HepG2 (cell line): ENCODE measurements at regions not wholly inside any gene's neighbourhood (a gene's known extent, or its start where the extent isn't known, plus 50 kb on each side); places are given as distances from the start of the nearest gene placed in this dataset.

ENCODE experiments used
- ATAC-seq: fragments of 200-7000 bp; cut with Tn5 transposase; 3 replicates; pipeline ENCODE4 v1.9.1; 2020; ENCODE audit warnings: mild to moderate bottlenecking, moderate library complexity
- BruUV-seq: library from RNA; stranded (reverse); fragments of 400-500 nt; replicated peaks from 2 replicates; lab custom pipeline; 2021; lab: Mats Ljungman, UMichigan
- CTCF ChIA-PET: fragments of 300-600 bp; formaldehyde crosslinking; extraction: SDS; loops from one replicate; lab custom pipeline; 2021; ENCODE audit warnings: low total read pairs, inconsistent platforms, low intra/inter-chr PET ratio; lab: Yijun Ruan, JAX
- POLR2A ChIA-PET: fragments of 350-600 bp; sonication (Branson Sonifier 250); formaldehyde crosslinking; loops from one replicate; lab custom pipeline; 2020; ENCODE audit warnings: antibody characterized with exemption, inconsistent platforms; lab: Yijun Ruan, JAX
- DNase-seq: peaks from one replicate; pipeline ENCODE4 v3.0.0-alpha.2; 2015; ENCODE audit warnings: low spot score
- FAIRE-seq: peaks from 3 replicates; lab custom pipeline; 2011; peaks lifted over from hg19 to GRCh38; lab: Jason Lieb, UNC
- H2AFZ ChIP-seq: one replicate; pipeline ENCODE4 v1.6.1; 2011; ENCODE audit warnings: low read length, inconsistent platforms
- H3K27ac ChIP-seq: fragments of 300-600 bp; 3 replicates; pipeline ENCODE4 v1.8.0; 2011; ENCODE audit warnings: mixed run types, mild to moderate bottlenecking, mixed read lengths, low read length, inconsistent platforms; ENCODE audit not compliant: insufficient read depth; ENCODE audit errors: extremely low read length
- H3K27me3 ChIP-seq, 2 experiments: fragments of 200-600 bp in 1 of 2; 2 replicates in 1 of 2; 3 replicates in 1 of 2; pipeline versions ENCODE4 v1.6.0 to v1.8.0; 2011; ENCODE audit warnings: low read length in 2 of 2, mild to moderate bottlenecking in 2 of 2, moderate library complexity in 2 of 2, inconsistent platforms in 1 of 2; ENCODE audit not compliant: insufficient read depth in 2 of 2, control insufficient read depth in 1 of 2
- H3K36me3 ChIP-seq, 2 experiments: fragments of 200-600 bp in 1 of 2; replicated peaks in 1 of 2; 2 replicates in 1 of 2; 3 replicates in 1 of 2; pipeline versions ENCODE4 v1.5.1 to v1.8.0; 2011; ENCODE audit warnings: low read length in 2 of 2, inconsistent platforms in 1 of 2; ENCODE audit not compliant: insufficient read depth in 2 of 2, control insufficient read depth in 1 of 2
- H3K4me1 ChIP-seq: 2 replicates; pipeline ENCODE4 v1.5.1; 2012; ENCODE audit warnings: low read length, inconsistent platforms; ENCODE audit not compliant: insufficient read depth
- H3K4me2 ChIP-seq: 2 replicates; pipeline ENCODE4 v1.6.0; 2011; ENCODE audit warnings: low read depth, low read length, inconsistent platforms
- H3K4me3 ChIP-seq, 3 experiments: fragments of 200-600 bp in 1 of 3; sonication (generic), shearing (Covaris generic) in 1 of 3; replicated peaks in 1 of 3; 2 replicates each; pipeline ENCODE4 v1.5.1; 2011 to 2016; ENCODE audit warnings: low read length in 3 of 3, inconsistent platforms in 2 of 3, low read depth in 2 of 3, mild to moderate bottlenecking in 2 of 3, control low read depth in 1 of 3, mixed read lengths in 1 of 3; ENCODE audit not compliant: insufficient read depth in 1 of 3
- H3K79me2 ChIP-seq: one replicate; pipeline ENCODE4 v1.6.1; 2011; ENCODE audit warnings: low read length, inconsistent platforms; ENCODE audit not compliant: insufficient read depth
- H3K9ac ChIP-seq: 2 replicates; pipeline ENCODE4 v1.6.0; 2011; ENCODE audit warnings: mild to moderate bottlenecking, low read depth, low read length, inconsistent platforms; ENCODE audit not compliant: insufficient read depth
- H3K9me3 ChIP-seq: 2 replicates; pipeline ENCODE4 v1.5.1; 2012; ENCODE audit warnings: mild to moderate bottlenecking, low read length
- H4K20me1 ChIP-seq: 2 replicates; pipeline ENCODE4 v1.6.0; 2011; ENCODE audit warnings: inconsistent platforms, mild to moderate bottlenecking, low read length, moderate library complexity; ENCODE audit not compliant: insufficient read depth
- CREB1 ChIP-seq, 2 experiments: fragments of 450-650 bp in 1 of 2; IDR thresholded peaks; 2 replicates each; pipeline ENCODE4 v1.6.1; 2016 to 2017; ENCODE audit warnings: control low read depth in 1 of 2, mild to moderate bottlenecking in 1 of 2, missing compliant biosample characterization in 1 of 2, missing genetic modification characterization in 1 of 2
- HMGA1 ChIP-seq: sonication (generic); formaldehyde crosslinking; conservative IDR thresholded peaks from 2 replicates; pipeline ENCODE4 v1.4.0; 2020; ENCODE audit warnings: missing genetic modification reagents
- KAT8 ChIP-seq: IDR thresholded peaks from 2 replicates; pipeline ENCODE4 v1.6.1; 2016; ENCODE audit warnings: missing genetic modification reagents, missing compliant biosample characterization
- LBX2 ChIP-seq: sonication (generic); formaldehyde crosslinking; IDR thresholded peaks from 2 replicates; pipeline ENCODE4 v1.5.0; 2020; ENCODE audit warnings: missing genetic modification reagents, mild to moderate bottlenecking, borderline replicate concordance
- RBM39 ChIP-seq: fragments of 200-400 bp; formaldehyde crosslinking; IDR thresholded peaks from one replicate; pipeline ENCODE4 v1.6.1; 2018; ENCODE audit warnings: antibody characterized with exemption, mild to moderate bottlenecking, low read depth, low read length; ENCODE audit not compliant: poor library complexity, severe bottlenecking
- SNAI1 ChIP-seq: sonication (generic); formaldehyde crosslinking; IDR thresholded peaks from 2 replicates; pipeline ENCODE4 v1.5.0; 2020; ENCODE audit warnings: mild to moderate bottlenecking, missing genetic modification reagents, borderline replicate concordance
- ZNF18 ChIP-seq: sonication (generic); formaldehyde crosslinking; IDR thresholded peaks from 2 replicates; pipeline ENCODE4 v1.8.0; 2022; ENCODE audit warnings: mild to moderate bottlenecking, missing genetic modification reagents; ENCODE audit not compliant: insufficient replicate concordance
- ZNF296 ChIP-seq: sonication (generic); formaldehyde crosslinking; conservative IDR thresholded peaks from 2 replicates; pipeline ENCODE4 v1.5.0; 2020; ENCODE audit warnings: mild to moderate bottlenecking, missing genetic modification reagents
- ZNF879 ChIP-seq: sonication (generic); formaldehyde crosslinking; IDR thresholded peaks from 2 replicates; pipeline ENCODE4 v1.8.1; 2023; ENCODE audit warnings: missing genetic modification reagents
- ZSCAN9 ChIP-seq: IDR thresholded peaks from 2 replicates; pipeline ENCODE4 v1.6.1; 2016; ENCODE audit warnings: borderline replicate concordance
- in situ Hi-C: cut with HindIII; loops from 2 replicates; pipeline ENCODE4 v1.10.0; 2017; ENCODE audit warnings: low pct_unique_long_range_greater_than_20kb; ENCODE audit not compliant: extremely low pct_ligation_motif_present
- intact Hi-C: fragments of 100-400 bp; cut with micrococcal nuclease; formaldehyde crosslinking; loops from one replicate; pipeline ENCODE4 v1.10.0; 2022; ENCODE audit not compliant: unreplicated experiment

GRCh38 chr7:112864380-112864779 is 74.2 kb upstream of the TMEM168 start:
- DNase-seq (no peak), ATAC-seq (no peak), FAIRE-seq (no peak)
- H3K4me2 ChIP-seq = no peak overlapping the region
- CTCF ChIA-PET = no interaction called here
- H2AFZ ChIP-seq = no peak overlapping the region
- H3K4me1 ChIP-seq = no peaks in the 10 kb centered on the region
- POLR2A ChIA-PET = no interaction called here
- TF ChIP-seq CREB1 (IDR thresholded peaks at IDR 0.05) (no peak), CREB1 (CRISPR knock-in tag; IDR thresholded peaks at IDR 0.05) (no peak), SNAI1 (no peak), KAT8 (CRISPR knock-in tag) (no peak), ZNF18 (CRISPR knock-in tag) (no peak), ZNF879 (CRISPR knock-in tag) (no peak), ZNF296 (CRISPR knock-in tag) (no peak), ZSCAN9 (CRISPR knock-in tag) (no peak), HMGA1 (CRISPR knock-in tag) (no peak), RBM39 (no peak), LBX2 (no peak)
- BruUV-seq = no TSS peak
- no peaks in the 10 kb centered on the region for H3K9me3 ChIP-seq
- intact Hi-C loops (no loop called here), in situ Hi-C loops (no loop called here)
- no peaks in the 10 kb centered on the region for H3K79me2 ChIP-seq
- peaks cover 5% of the 10 kb centered on the region for H4K20me1 ChIP-seq
- H3K36me3 ChIP-seq = no peaks in the 10 kb centered on the region; a peak in 2 of 5 replicates
- H3K9ac ChIP-seq = no peak overlapping the region
- no peak overlapping the region for H3K27ac ChIP-seq
- no peaks in the 10 kb centered on the region for H3K27me3 ChIP-seq
- no peak overlapping the region for H3K4me3 ChIP-seq
